HG02759 (cell line): ENCODE measurements at regions not wholly inside any gene's neighbourhood (a gene's known extent, or its start where the extent isn't known, plus 50 kb on each side); places are given as distances from the start of the nearest gene placed in this dataset.

ENCODE experiments used
- ATAC-seq: cut with Tn5 transposase; IDR thresholded peaks from one replicate; pipeline ENCODE4 v1.9.1; 2021; ENCODE audit warnings: mild to moderate bottlenecking, moderate library complexity; ENCODE audit not compliant: unreplicated experiment

- no peak for ATAC-seq
Observed at GRCh38 chr3:163878396-163878795, 1199.9 kb downstream of the SI start.

- ATAC-seq, result no peak
Observed at GRCh38 chr3:163877805-163878204, 1200.5 kb downstream of the SI start.

DNA sequence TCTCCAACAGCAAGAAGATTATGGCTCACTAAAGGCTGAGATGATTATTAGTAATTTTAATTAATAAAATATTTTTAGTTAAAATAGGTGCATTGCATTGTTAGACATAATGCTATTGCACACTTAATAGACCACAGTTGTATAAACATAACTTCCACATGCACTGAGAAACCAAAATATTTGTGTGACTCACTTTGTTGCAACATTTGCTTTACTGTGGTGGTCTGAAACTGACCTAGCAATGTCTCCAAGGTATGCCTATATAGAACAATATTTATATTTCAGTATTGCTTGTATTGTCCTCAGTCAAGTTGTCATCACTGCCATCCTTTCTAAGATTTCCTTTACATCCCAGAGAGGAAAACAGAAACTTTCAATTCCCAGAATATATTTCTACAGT, 1215.2 kb downstream of the SI start:
- no peak for ATAC-seq

DNA sequence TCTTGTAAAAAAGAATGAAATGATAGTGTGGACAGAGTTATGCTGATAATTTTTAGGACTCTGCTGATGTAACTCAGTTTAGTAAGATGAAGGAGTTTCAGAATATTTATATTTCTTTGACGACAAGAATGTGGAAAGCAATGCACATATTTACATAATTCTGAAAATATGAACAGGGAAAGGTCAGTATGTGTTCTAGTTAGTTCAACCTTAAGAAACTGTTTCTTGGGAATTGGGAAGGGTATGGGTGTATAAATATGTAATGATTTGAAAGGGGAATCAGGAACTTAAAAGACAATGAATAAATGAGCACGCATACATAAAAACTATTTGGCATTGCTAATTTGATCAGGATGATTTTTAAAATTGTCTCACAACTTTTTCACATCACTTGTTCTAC, 1226.1 kb downstream of the SI start:
- ATAC-seq, result no peak

DNA sequence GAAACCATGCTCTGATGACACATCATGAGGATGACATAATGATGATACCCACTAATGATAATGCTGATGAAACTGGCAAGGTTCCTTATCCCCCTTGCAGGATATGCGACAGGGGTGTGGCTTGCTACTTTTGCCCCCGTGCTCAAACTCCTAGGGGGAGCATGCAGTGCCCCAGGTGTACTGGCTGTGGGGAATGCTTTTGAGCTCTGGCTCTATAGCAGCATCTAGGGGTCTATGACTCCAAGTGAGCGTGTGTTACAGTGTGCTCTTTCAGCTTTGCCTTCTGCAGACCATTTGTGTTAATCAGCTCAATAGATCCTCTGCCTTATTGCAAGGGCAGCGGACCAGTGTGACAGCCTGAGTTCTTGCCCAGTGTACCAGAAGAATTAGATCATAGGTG, 1239.5 kb downstream of the SI start:
- no peak for ATAC-seq

- no peak for ATAC-seq
Observed at GRCh38 chr3:163832547-163832946, 1245.7 kb downstream of the SI start.

GRCh38 chr3:163821841-163822240, 1256.5 kb downstream of the SI start:
- no peak for ATAC-seq

GRCh38 chr3:163817015-163817414, 1261.3 kb downstream of the SI start:
- ATAC-seq, result no peak

GRCh38 chr3:163813935-163814334, 1264.4 kb downstream of the SI start:
- ATAC-seq, result no peak

GRCh38 chr3:163812006-163812405, 1266.3 kb downstream of the SI start:
- no peak for ATAC-seq

DNA sequence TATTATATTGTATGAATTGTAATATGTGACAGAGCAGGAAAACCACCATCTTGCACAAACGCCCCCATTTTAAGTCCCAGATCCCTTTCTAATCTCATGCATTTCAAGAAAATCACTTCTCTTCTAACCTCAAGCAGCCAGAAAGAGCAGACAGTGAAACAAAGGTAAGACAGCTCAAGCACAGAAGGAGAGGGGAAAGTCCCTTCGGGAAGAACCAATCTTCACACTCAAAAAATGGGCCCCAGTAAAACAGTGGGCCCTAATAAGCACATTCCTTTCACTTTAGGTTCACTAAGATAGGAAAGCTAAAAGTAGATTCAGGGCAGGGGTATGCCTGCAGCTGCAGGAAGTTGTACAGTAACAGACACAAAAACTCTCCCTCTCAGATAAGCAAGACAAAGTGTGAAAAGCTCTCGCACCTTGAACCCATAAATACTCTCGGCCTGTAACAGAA, 1268.7 kb downstream of the SI start:
- no peak for ATAC-seq

DNA sequence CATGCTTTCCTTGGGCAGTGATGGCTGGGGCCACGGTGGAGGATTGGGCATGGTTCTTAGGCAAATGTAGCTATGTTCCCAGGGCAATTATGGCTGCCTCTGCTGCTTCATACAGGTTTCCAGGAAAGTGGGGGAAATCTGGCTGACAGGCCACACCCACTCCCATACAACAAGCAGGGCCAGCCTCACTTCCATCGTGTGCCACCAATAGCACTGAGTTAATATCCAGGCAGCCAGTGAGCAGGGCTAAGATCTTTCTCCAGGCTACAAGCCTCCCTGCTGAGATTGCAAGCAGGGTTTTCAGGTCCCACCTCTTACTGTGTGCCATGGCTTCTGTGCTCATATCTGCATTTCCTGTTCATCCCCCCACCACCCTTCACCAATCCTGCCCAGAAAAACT, 1291.9 kb downstream of the SI start:
- no peak for ATAC-seq

DNA sequence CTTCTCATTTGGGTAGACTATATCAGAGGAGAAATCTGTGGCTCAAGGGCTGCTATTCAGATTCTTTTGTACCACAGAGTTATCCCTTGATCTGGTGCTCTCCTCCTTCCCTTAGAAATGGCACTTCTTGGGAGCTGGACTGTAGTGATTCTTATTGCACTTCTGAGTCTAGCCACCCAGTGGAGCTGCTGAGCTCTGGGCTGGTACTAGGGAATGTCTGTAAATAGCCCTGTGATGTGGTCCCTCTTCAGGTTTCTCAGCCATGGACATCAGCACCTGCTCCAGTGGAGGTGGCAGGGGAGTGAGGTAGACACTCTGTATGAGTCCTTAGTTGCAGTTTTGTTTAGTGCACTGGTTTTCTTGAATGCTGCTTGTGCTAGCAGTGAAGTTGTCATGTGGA, 1292.6 kb downstream of the SI start:
- no peak for ATAC-seq

- no peak for ATAC-seq
Observed at GRCh38 chr3:163779396-163780344, 1298.6 kb downstream of the SI start.

- ATAC-seq, result no peak
Observed at GRCh38 chr3:163776743-163777142, 1301.6 kb downstream of the SI start.

- ATAC-seq, result no peak
Observed at GRCh38 chr3:163773136-163773535, 1305.2 kb downstream of the SI start.

GRCh38 chr3:163768048-163768447, 1310.2 kb downstream of the SI start:
- ATAC-seq, result no peak

GRCh38 chr3:163766112-163766511, 1312.2 kb downstream of the SI start:
- no peak for ATAC-seq

DNA sequence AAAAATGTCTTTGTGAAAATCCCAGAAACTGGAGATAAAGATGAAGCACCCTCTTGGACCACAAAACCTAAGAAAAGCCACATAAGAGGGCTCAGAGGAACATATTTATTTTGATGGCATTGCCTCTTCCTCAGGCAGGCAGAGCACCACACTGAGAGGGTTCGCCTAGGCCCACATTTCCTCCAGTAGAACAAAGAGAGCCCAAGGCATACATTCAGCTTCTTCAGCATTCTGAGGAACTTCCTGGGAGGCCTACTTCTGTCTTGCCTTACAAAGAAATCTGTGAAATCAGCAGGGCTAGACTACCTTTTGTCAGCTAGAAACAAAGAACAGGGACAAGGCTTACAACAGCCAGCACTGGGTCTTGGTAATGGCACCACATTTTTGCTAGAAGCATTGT, 1325.3 kb downstream of the SI start:
- ATAC-seq, result no peak

DNA sequence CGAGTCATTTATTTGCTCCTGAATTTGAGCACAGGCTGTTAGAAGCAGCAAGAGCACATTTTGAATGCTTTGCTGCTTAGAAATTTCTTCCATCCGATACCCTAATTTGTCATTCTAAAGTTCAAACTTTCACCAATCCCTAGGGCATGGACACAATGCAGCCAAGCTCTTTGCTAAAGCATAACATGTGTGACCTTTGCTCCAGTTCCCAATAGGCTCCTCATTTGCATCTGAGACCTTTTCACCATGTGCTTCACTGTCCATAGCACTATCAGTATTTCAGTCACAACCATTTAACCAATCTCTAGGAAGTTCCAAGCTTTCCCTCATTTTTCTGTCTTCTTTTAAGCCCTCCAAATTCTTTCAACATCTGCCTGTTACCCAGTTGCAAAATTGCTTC, 1333.1 kb downstream of the SI start:
- ATAC-seq, result no peak

- no peak for ATAC-seq
Observed at GRCh38 chr3:163735394-163735793, 1342.9 kb downstream of the SI start.

GRCh38 chr3:163730684-163731083, 1347.6 kb downstream of the SI start:
- ATAC-seq, result no peak

DNA sequence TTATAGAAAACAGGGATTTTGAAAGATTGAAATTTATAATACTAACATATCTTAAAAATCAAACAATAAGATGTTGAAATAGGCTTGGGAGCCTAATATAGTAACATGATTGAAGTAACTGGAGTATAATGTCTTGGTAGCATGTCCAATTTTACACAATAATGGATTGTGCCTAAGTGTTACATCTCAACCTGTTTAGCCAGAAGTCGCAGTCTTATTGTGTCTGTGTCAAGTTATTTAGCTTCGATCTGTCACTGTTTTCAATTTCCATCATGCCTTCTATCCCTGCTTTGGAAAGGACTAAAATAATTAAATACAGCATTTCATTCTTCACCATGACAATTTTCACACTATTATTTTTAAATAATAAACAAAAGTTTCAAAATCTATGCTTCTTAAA, 1352.2 kb downstream of the SI start:
- no peak for ATAC-seq
